SK-N-SH (cell line): ENCODE measurements at regions not wholly inside any gene's neighbourhood (a gene's known extent, or its start where the extent isn't known, plus 50 kb on each side); places are given as distances from the start of the nearest gene placed in this dataset.

Source experiments
- CTCF ChIA-PET: fragments of 300-600, 350-600 bp; formaldehyde crosslinking; extraction: SDS; loops from one replicate; lab custom pipeline; 2021; lab: Yijun Ruan, JAX
- POLR2A ChIA-PET: fragments of 350-600 bp; sonication (Branson Sonifier 250); formaldehyde crosslinking; extraction: SDS; loops from one replicate; lab custom pipeline; 2020; ENCODE audit warnings: antibody characterized with exemption, inconsistent platforms; lab: Yijun Ruan, JAX
- DNase-seq: peaks from one replicate; pipeline ENCODE4 v3.0.0; 2012
- H2AFZ ChIP-seq: fragments of 200-600 bp; sonication (generic); 2 replicates; pipeline ENCODE4 v1.8.1; 2016; ENCODE audit warnings: antibody characterized with exemption, mild to moderate bottlenecking, low read depth
- H3F3A ChIP-seq: fragments of 200-600 bp; sonication (generic); replicated peaks from 2 replicates; pipeline ENCODE3; 2016; ENCODE audit warnings: antibody characterized with exemption, mild to moderate bottlenecking; ENCODE audit not compliant: insufficient read depth
- H3K27ac ChIP-seq, 2 experiments: fragments of 200-500 bp in 1 of 2; fragments of 200-600 bp in 1 of 2; sonication (Bioruptor generic) in 1 of 2; sonication (generic), shearing (Covaris generic) in 1 of 2; 2 replicates each; pipeline versions ENCODE4 v1.5.1 to v1.6.1; 2014 to 2016; ENCODE audit warnings: low read depth in 2 of 2, inconsistent platforms in 1 of 2, low read length in 1 of 2, mild to moderate bottlenecking in 1 of 2, mixed read lengths in 1 of 2
- H3K27me3 ChIP-seq: fragments of 200-600 bp; sonication (generic), shearing (Covaris generic); 2 replicates; pipeline ENCODE4 v1.6.1; 2016; ENCODE audit warnings: mixed run types; ENCODE audit not compliant: insufficient read depth
- H3K36me3 ChIP-seq, 2 experiments: fragments of 200-500 bp in 1 of 2; fragments of 200-600 bp in 1 of 2; sonication (Bioruptor generic) in 1 of 2; sonication (generic) in 1 of 2; replicated peaks in 1 of 2; 2 replicates each; pipeline versions ENCODE3 to v1.5.1; 2014 to 2016; ENCODE audit warnings: low read length in 1 of 2, mild to moderate bottlenecking in 1 of 2; ENCODE audit not compliant: insufficient read depth in 2 of 2, control insufficient read depth in 1 of 2
- H3K4me1 ChIP-seq, 2 experiments: fragments of 200-500 bp in 1 of 2; fragments of 200-600 bp in 1 of 2; sonication (Bioruptor generic) in 1 of 2; sonication (generic), shearing (Covaris generic) in 1 of 2; 2 replicates each; pipeline versions ENCODE4 v1.5.1 to v1.6.1; 2014 to 2016; ENCODE audit warnings: low read depth in 1 of 2, low read length in 1 of 2, mixed run types in 1 of 2; ENCODE audit not compliant: insufficient read depth in 2 of 2, control insufficient read depth in 1 of 2
- H3K4me2 ChIP-seq: fragments of 200-600 bp; sonication (generic), shearing (Covaris generic); 2 replicates; pipeline ENCODE4 v1.6.1; 2017; ENCODE audit warnings: mixed run types
- H3K4me3 ChIP-seq, 2 experiments: fragments of 200-500 bp in 1 of 2; fragments of 200-600 bp in 1 of 2; sonication (Bioruptor generic) in 1 of 2; sonication (generic), shearing (Covaris generic) in 1 of 2; 2 replicates each; pipeline versions ENCODE4 v1.5.1 to v1.8.1; 2014 to 2016; ENCODE audit warnings: low read depth in 2 of 2, inconsistent platforms in 1 of 2, low read length in 1 of 2, mild to moderate bottlenecking in 1 of 2, mixed read lengths in 1 of 2, moderate library complexity in 1 of 2
- H3K79me2 ChIP-seq: fragments of 200-600 bp; sonication (generic); 2 replicates; pipeline ENCODE4 v1.8.1; 2017; ENCODE audit warnings: mild to moderate bottlenecking; ENCODE audit not compliant: insufficient read depth
- H3K9ac ChIP-seq: fragments of 200-600 bp; sonication (generic); 2 replicates; pipeline ENCODE4 v1.6.1; 2017; ENCODE audit warnings: mixed run types
- H3K9me2 ChIP-seq: fragments of 200-600 bp; sonication (generic); 2 replicates; pipeline ENCODE4 v1.6.1; 2017; ENCODE audit warnings: mixed run types
- H3K9me3 ChIP-seq: fragments of 200-600 bp; sonication (generic); 2 replicates; pipeline ENCODE4 v1.6.1; 2017; ENCODE audit warnings: mixed run types, mild to moderate bottlenecking, moderate library complexity
- H4K20me1 ChIP-seq: fragments of 200-600 bp; sonication (generic); 2 replicates; pipeline ENCODE4 v1.6.1; 2017; ENCODE audit warnings: mild to moderate bottlenecking, mixed run types; ENCODE audit not compliant: insufficient read depth
- CHD2 ChIP-seq: fragments of 150-350 bp; IDR thresholded peaks from 2 replicates; pipeline ENCODE4 v1.6.1; 2018; ENCODE audit warnings: low read length; ENCODE audit not compliant: partially characterized antibody
- FOSL2 ChIP-seq: IDR thresholded peaks from 2 replicates; pipeline ENCODE4 v1.4.0; 2012; ENCODE audit warnings: low read depth, mild to moderate bottlenecking, moderate library complexity, borderline replicate concordance
- FOXJ3 ChIP-seq: sonication (generic); formaldehyde crosslinking; IDR thresholded peaks from 2 replicates; pipeline ENCODE4 v1.5.1; 2020; ENCODE audit warnings: mild to moderate bottlenecking, missing genetic modification reagents
- FOXM1 ChIP-seq: IDR thresholded peaks from 2 replicates; pipeline ENCODE4 v1.4.0; 2012; ENCODE audit warnings: low read depth, mild to moderate bottlenecking
- GABPA ChIP-seq: IDR thresholded peaks from 2 replicates; pipeline ENCODE4 v1.4.0; 2012; ENCODE audit warnings: low read depth, mild to moderate bottlenecking
- NFIC ChIP-seq: IDR thresholded peaks from 2 replicates; pipeline ENCODE4 v1.4.0; 2012; ENCODE audit warnings: borderline replicate concordance
- NRF1 ChIP-seq: IDR thresholded peaks from 2 replicates; pipeline ENCODE4 v1.6.1; 2012; ENCODE audit warnings: low read depth, mild to moderate bottlenecking, low read length
- POLR2AphosphoS5 ChIP-seq: IDR thresholded peaks from 2 replicates; pipeline ENCODE4 v1.6.1; 2012; ENCODE audit warnings: low read depth, low read length
- RCOR1 ChIP-seq: fragments of 150-350 bp; IDR thresholded peaks from 2 replicates; pipeline ENCODE4 v1.6.1; 2017; ENCODE audit warnings: antibody characterized with exemption, low read length
- RXRA ChIP-seq: IDR thresholded peaks from 2 replicates; pipeline ENCODE4 v1.4.0; 2012; ENCODE audit warnings: low read depth, mild to moderate bottlenecking, borderline replicate concordance
- WGBS: methylation state at CpG from one replicate; pipeline ENCODE4 v1.1.6; 2017; ENCODE audit warnings: low lambda C conversion rate; 5-methylcytosine and 5-hydroxymethylcytosine counted together
- TF ChIP-seq, protein P1 (sequence below): IDR thresholded peaks from 2 replicates; pipeline ENCODE4 v1.4.0; 2012; ENCODE audit warnings: low read depth, borderline replicate concordance
- TF ChIP-seq, protein P2 (sequence below): fragments of 150-350 bp; IDR thresholded peaks from 2 replicates; pipeline ENCODE4 v1.6.1; 2017; ENCODE audit warnings: antibody characterized with exemption, low read length, low read depth, borderline replicate concordance
- TF ChIP-seq, protein P3 (sequence below): IDR thresholded peaks from 2 replicates; pipeline ENCODE4 v1.6.1; 2012; ENCODE audit warnings: mild to moderate bottlenecking, low read depth, low read length, moderate library complexity
- TF ChIP-seq, protein P4 (sequence below): fragments of 200-600 bp; sonication (generic); IDR thresholded peaks from 2 replicates; pipeline ENCODE4 v1.6.1; 2017; ENCODE audit warnings: antibody characterized with exemption, mild to moderate bottlenecking, moderate library complexity
- TF ChIP-seq, protein P5 (sequence below): IDR thresholded peaks from 2 replicates; pipeline ENCODE4 v1.4.0; 2012; ENCODE audit warnings: low read depth, borderline replicate concordance
- TF ChIP-seq, protein P6 (sequence below): IDR thresholded peaks from 2 replicates; pipeline ENCODE4; 2012
- TF ChIP-seq, protein P7 (sequence below): fragments of 150-350 bp; IDR thresholded peaks from 2 replicates; pipeline ENCODE4 v1.6.1; 2016; ENCODE audit warnings: mild to moderate bottlenecking, low read depth, low read length

DNA sequence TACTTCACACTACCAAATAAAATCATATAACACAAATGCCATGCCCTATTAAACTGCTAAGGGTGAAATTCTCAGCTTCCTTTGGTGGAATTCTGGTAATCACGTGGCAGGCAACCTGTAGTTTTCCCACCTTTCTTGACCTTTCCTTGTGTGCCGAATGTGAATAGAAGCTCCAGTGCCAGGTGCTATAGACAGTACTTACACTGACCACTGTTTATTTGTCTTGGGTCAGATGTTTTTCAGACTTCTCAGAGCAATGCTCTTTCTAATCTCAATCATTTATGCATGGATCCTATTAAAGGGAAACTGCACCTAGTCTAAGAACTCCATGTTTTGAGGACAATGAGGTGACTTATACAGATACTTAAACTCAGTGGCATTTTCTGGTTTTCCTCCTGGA is 296.8 kb upstream of the DIAPH2 start:
- ChIA-PET POLR2A (no interaction called here), CTCF (interaction anchor here (1.2 kb wide), 1 partner anchor 15 kb away, joined by 3 read pairs; no protein-coding TSS in a partner anchor)
- no peak overlapping the region for H3K27ac ChIP-seq
- no peaks in the 10 kb centered on the region for H3F3A ChIP-seq
- H4K20me1 ChIP-seq = no peaks in the 10 kb centered on the region
- H3K4me3 ChIP-seq = no peak overlapping the region
- no peaks in the 10 kb centered on the region for H3K9me2 ChIP-seq
- H3K4me2 ChIP-seq = no peak overlapping the region
- no peak overlapping the region for H2AFZ ChIP-seq
- H3K36me3 ChIP-seq = no peaks in the 10 kb centered on the region
- no peaks in the 10 kb centered on the region for H3K27me3 ChIP-seq
- WGBS = 53% methylated on average over 2 of the region's 2 CpGs
- H3K79me2 ChIP-seq = no peaks in the 10 kb centered on the region
- H3K9me3 ChIP-seq = no peaks in the 10 kb centered on the region
- H3K4me1 ChIP-seq = no peaks in the 10 kb centered on the region
- no peak for DNase-seq
- TF ChIP-seq NRF1 = no peak
- no peak for TF ChIP-seq FOSL2
- TF ChIP-seq POLR2AphosphoS5 = no peak
- TF ChIP-seq, protein P1, sequence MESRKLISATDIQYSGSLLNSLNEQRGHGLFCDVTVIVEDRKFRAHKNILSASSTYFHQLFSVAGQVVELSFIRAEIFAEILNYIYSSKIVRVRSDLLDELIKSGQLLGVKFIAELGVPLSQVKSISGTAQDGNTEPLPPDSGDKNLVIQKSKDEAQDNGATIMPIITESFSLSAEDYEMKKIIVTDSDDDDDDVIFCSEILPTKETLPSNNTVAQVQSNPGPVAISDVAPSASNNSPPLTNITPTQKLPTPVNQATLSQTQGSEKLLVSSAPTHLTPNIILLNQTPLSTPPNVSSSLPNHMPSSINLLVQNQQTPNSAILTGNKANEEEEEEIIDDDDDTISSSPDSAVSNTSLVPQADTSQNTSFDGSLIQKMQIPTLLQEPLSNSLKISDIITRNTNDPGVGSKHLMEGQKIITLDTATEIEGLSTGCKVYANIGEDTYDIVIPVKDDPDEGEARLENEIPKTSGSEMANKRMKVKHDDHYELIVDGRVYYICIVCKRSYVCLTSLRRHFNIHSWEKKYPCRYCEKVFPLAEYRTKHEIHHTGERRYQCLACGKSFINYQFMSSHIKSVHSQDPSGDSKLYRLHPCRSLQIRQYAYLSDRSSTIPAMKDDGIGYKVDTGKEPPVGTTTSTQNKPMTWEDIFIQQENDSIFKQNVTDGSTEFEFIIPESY = no peak
- TF ChIP-seq, protein P2, sequence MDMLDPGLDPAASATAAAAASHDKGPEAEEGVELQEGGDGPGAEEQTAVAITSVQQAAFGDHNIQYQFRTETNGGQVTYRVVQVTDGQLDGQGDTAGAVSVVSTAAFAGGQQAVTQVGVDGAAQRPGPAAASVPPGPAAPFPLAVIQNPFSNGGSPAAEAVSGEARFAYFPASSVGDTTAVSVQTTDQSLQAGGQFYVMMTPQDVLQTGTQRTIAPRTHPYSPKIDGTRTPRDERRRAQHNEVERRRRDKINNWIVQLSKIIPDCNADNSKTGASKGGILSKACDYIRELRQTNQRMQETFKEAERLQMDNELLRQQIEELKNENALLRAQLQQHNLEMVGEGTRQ = no peak
- TF ChIP-seq, protein P3, sequence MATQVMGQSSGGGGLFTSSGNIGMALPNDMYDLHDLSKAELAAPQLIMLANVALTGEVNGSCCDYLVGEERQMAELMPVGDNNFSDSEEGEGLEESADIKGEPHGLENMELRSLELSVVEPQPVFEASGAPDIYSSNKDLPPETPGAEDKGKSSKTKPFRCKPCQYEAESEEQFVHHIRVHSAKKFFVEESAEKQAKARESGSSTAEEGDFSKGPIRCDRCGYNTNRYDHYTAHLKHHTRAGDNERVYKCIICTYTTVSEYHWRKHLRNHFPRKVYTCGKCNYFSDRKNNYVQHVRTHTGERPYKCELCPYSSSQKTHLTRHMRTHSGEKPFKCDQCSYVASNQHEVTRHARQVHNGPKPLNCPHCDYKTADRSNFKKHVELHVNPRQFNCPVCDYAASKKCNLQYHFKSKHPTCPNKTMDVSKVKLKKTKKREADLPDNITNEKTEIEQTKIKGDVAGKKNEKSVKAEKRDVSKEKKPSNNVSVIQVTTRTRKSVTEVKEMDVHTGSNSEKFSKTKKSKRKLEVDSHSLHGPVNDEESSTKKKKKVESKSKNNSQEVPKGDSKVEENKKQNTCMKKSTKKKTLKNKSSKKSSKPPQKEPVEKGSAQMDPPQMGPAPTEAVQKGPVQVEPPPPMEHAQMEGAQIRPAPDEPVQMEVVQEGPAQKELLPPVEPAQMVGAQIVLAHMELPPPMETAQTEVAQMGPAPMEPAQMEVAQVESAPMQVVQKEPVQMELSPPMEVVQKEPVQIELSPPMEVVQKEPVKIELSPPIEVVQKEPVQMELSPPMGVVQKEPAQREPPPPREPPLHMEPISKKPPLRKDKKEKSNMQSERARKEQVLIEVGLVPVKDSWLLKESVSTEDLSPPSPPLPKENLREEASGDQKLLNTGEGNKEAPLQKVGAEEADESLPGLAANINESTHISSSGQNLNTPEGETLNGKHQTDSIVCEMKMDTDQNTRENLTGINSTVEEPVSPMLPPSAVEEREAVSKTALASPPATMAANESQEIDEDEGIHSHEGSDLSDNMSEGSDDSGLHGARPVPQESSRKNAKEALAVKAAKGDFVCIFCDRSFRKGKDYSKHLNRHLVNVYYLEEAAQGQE = no peak
- TF ChIP-seq, protein P4, sequence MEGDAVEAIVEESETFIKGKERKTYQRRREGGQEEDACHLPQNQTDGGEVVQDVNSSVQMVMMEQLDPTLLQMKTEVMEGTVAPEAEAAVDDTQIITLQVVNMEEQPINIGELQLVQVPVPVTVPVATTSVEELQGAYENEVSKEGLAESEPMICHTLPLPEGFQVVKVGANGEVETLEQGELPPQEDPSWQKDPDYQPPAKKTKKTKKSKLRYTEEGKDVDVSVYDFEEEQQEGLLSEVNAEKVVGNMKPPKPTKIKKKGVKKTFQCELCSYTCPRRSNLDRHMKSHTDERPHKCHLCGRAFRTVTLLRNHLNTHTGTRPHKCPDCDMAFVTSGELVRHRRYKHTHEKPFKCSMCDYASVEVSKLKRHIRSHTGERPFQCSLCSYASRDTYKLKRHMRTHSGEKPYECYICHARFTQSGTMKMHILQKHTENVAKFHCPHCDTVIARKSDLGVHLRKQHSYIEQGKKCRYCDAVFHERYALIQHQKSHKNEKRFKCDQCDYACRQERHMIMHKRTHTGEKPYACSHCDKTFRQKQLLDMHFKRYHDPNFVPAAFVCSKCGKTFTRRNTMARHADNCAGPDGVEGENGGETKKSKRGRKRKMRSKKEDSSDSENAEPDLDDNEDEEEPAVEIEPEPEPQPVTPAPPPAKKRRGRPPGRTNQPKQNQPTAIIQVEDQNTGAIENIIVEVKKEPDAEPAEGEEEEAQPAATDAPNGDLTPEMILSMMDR = no peak
- no peak for TF ChIP-seq FOXM1
- TF ChIP-seq NFIC = no peak
- no peak for TF ChIP-seq GABPA
- TF ChIP-seq, protein P5, sequence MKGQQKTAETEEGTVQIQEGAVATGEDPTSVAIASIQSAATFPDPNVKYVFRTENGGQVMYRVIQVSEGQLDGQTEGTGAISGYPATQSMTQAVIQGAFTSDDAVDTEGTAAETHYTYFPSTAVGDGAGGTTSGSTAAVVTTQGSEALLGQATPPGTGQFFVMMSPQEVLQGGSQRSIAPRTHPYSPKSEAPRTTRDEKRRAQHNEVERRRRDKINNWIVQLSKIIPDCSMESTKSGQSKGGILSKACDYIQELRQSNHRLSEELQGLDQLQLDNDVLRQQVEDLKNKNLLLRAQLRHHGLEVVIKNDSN = no peak
- no peak for TF ChIP-seq RCOR1
- TF ChIP-seq CHD2 = no peak
- TF ChIP-seq RXRA = no peak
- no peak for TF ChIP-seq FOXJ3
- TF ChIP-seq, protein P6, sequence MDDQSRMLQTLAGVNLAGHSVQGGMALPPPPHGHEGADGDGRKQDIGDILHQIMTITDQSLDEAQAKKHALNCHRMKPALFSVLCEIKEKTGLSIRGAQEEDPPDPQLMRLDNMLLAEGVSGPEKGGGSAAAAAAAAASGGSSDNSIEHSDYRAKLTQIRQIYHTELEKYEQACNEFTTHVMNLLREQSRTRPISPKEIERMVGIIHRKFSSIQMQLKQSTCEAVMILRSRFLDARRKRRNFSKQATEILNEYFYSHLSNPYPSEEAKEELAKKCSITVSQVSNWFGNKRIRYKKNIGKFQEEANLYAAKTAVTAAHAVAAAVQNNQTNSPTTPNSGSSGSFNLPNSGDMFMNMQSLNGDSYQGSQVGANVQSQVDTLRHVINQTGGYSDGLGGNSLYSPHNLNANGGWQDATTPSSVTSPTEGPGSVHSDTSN = no peak
- TF ChIP-seq, protein P7, sequence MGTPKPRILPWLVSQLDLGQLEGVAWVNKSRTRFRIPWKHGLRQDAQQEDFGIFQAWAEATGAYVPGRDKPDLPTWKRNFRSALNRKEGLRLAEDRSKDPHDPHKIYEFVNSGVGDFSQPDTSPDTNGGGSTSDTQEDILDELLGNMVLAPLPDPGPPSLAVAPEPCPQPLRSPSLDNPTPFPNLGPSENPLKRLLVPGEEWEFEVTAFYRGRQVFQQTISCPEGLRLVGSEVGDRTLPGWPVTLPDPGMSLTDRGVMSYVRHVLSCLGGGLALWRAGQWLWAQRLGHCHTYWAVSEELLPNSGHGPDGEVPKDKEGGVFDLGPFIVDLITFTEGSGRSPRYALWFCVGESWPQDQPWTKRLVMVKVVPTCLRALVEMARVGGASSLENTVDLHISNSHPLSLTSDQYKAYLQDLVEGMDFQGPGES = no peak
- no peak overlapping the region for H3K9ac ChIP-seq
